HFFc6 (cell line): ENCODE measurements at regions not wholly inside any gene's neighbourhood (a gene's known extent, or its start where the extent isn't known, plus 50 kb on each side); places are given as distances from the start of the nearest gene placed in this dataset.

Experiments used
- DNase-seq: peaks from one replicate; pipeline ENCODE4 v3.0.0-alpha.2; 2018
- H3K27ac Mint-ChIP-seq: 2 replicates; pipeline ENCODE4 v1.8.0; 2020; ENCODE audit warnings: mild to moderate bottlenecking, mixed read lengths
- H3K27me3 Mint-ChIP-seq: 2 replicates; pipeline ENCODE4 v1.8.0; 2021; ENCODE audit warnings: mild to moderate bottlenecking, moderate library complexity, mixed read lengths; ENCODE audit not compliant: insufficient read depth
- H3K36me3 Mint-ChIP-seq: 2 replicates; pipeline ENCODE4 v1.8.0; 2021; ENCODE audit warnings: low read depth, mixed read lengths
- H3K4me1 Mint-ChIP-seq: 2 replicates; pipeline ENCODE4 v1.8.0; 2020; ENCODE audit warnings: low read depth, mixed read lengths
- H3K4me3 Mint-ChIP-seq: 2 replicates; pipeline ENCODE4 v1.8.0; 2020; ENCODE audit warnings: mild to moderate bottlenecking, moderate library complexity, mixed read lengths
- H3K9me3 Mint-ChIP-seq: 2 replicates; pipeline ENCODE4 v1.8.0; 2020; ENCODE audit warnings: mild to moderate bottlenecking, mixed read lengths
- CTCF ChIP-seq: fragments of 200-600 bp; sonication (generic); IDR thresholded peaks from 2 replicates; pipeline ENCODE4 v1.5.0; 2021; ENCODE audit warnings: antibody characterized with exemption, mild to moderate bottlenecking

GRCh38 chr5:158054223-158055110 lies 195.5 kb upstream of the CLINT1 start:
- H3K27me3 Mint-ChIP-seq, result peaks cover 2% of the 10 kb centered on the region
- no peak for TF ChIP-seq CTCF
- peak; percentile 4 for DNase-seq
- H3K9me3 Mint-ChIP-seq, result no peaks in the 10 kb centered on the region
- no peak overlapping the region for H3K4me3 Mint-ChIP-seq
- no peaks in the 10 kb centered on the region; the same call in 1 of the 2 replicates for H3K4me1 Mint-ChIP-seq
- H3K27ac Mint-ChIP-seq, result no peak overlapping the region
- no peaks in the 10 kb centered on the region for H3K36me3 Mint-ChIP-seq

- no peak overlapping the region for H3K4me3 Mint-ChIP-seq
- no peak for DNase-seq
- no peaks in the 10 kb centered on the region for H3K36me3 Mint-ChIP-seq
- no peaks in the 10 kb centered on the region for H3K27me3 Mint-ChIP-seq
- no peak for TF ChIP-seq CTCF
- no peaks in the 10 kb centered on the region; the same call in 1 of the 2 replicates for H3K4me1 Mint-ChIP-seq
- no peaks in the 10 kb centered on the region for H3K9me3 Mint-ChIP-seq
- H3K27ac Mint-ChIP-seq, result no peak overlapping the region
Measured at GRCh38 chr5:158051036-158051435, 192.1 kb upstream of the CLINT1 start.

GRCh38 chr5:158050421-158050820 lies 191.5 kb upstream of the CLINT1 start:
- no peak overlapping the region for H3K4me3 Mint-ChIP-seq
- DNase-seq, result no peak

GRCh38 chr5:158049459-158049858 lies 190.5 kb upstream of the CLINT1 start:
- Mint-ChIP-seq H3K27me3 (peaks cover 1% of the 10 kb centered on the region; the same call in 1 of the 2 replicates), H3K9me3 (no peaks in the 10 kb centered on the region), H3K36me3 (no peaks in the 10 kb centered on the region), H3K4me3 (no peak overlapping the region), H3K4me1 (no peaks in the 10 kb centered on the region; the same call in 1 of the 2 replicates), H3K27ac (no peak overlapping the region)
- DNase-seq, result no peak
- no peak for TF ChIP-seq CTCF

More at GRCh38 chr5:158050421-158050820, 191.5 kb upstream of the CLINT1 start:
- Mint-ChIP-seq H3K36me3 (no peaks in the 10 kb centered on the region), H3K9me3 (no peaks in the 10 kb centered on the region), H3K27me3 (peaks cover 1% of the 10 kb centered on the region; the same call in 1 of the 2 replicates), H3K27ac (no peak overlapping the region), H3K4me1 (no peaks in the 10 kb centered on the region; the same call in 1 of the 2 replicates)
- TF ChIP-seq CTCF, result no peak

- no peak for DNase-seq
- H3K36me3 Mint-ChIP-seq, result no peaks in the 10 kb centered on the region
- peaks cover 8% of the 10 kb centered on the region; the same call in 1 of the 2 replicates for H3K9me3 Mint-ChIP-seq
- no peak overlapping the region for H3K4me3 Mint-ChIP-seq
- no peak overlapping the region for H3K27ac Mint-ChIP-seq
- peaks cover 1% of the 10 kb centered on the region; the same call in 1 of the 2 replicates for H3K27me3 Mint-ChIP-seq
- no peaks in the 10 kb centered on the region for H3K4me1 Mint-ChIP-seq
- TF ChIP-seq CTCF, result no peak
Measured at GRCh38 chr5:158045696-158046095, 186.8 kb upstream of the CLINT1 start.
